Mammary epithelial cell (primary cell): ENCODE measurements at regions not wholly inside any gene's neighbourhood (a gene's known extent, or its start where the extent isn't known, plus 50 kb on each side); places are given as distances from the start of the nearest gene placed in this dataset.

Experiments
- EZH2 ChIP-seq: IDR thresholded peaks from 2 replicates; pipeline ENCODE4 v1.6.1; 2012; ENCODE audit warnings: low read length, inconsistent platforms, borderline replicate concordance
- TF ChIP-seq, protein P1 (sequence below), 2 donors: IDR thresholded peaks in 1 of 2; conservative IDR thresholded peaks in 1 of 2; 2 replicates each; pipeline ENCODE4 v1.5.1; 2011 to 2012; ENCODE audit warnings: inconsistent platforms in 2 of 2, low read length in 2 of 2, mild to moderate bottlenecking in 2 of 2, control low read depth in 1 of 2, low read depth in 1 of 2; ENCODE audit not compliant: insufficient read depth in 1 of 2; ENCODE audit errors: extremely low read depth in 1 of 2

- TF ChIP-seq EZH2, result no peak
- TF ChIP-seq, protein P1, sequence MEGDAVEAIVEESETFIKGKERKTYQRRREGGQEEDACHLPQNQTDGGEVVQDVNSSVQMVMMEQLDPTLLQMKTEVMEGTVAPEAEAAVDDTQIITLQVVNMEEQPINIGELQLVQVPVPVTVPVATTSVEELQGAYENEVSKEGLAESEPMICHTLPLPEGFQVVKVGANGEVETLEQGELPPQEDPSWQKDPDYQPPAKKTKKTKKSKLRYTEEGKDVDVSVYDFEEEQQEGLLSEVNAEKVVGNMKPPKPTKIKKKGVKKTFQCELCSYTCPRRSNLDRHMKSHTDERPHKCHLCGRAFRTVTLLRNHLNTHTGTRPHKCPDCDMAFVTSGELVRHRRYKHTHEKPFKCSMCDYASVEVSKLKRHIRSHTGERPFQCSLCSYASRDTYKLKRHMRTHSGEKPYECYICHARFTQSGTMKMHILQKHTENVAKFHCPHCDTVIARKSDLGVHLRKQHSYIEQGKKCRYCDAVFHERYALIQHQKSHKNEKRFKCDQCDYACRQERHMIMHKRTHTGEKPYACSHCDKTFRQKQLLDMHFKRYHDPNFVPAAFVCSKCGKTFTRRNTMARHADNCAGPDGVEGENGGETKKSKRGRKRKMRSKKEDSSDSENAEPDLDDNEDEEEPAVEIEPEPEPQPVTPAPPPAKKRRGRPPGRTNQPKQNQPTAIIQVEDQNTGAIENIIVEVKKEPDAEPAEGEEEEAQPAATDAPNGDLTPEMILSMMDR (conservative IDR thresholded peaks at IDR 0.05 in 1 of 2, IDR thresholded peaks at IDR 0.05 in 1 of 2; ENCODE audit: extremely low read depth in 1 of 2, insufficient read depth in 1 of 2, low read depth in 1 of 2, low read length in 2 of 2), result no peak
These were observed 299.2 kb downstream of the GPATCH2 start for GRCh38 chr1:217331698-217332097.
